ENCODE measurements at regions not wholly inside any gene's neighbourhood (a gene's known extent, or its start where the extent isn't known, plus 50 kb on each side); places are given as distances from the start of the nearest gene placed in this dataset.

GRCh38 chr15:47333734-47334133 lies 383.6 kb upstream of the SEMA6D start:
- Histone ChIP-seq H3K4me2 (ENCODE audit: insufficient read depth, insufficient read length, low read length) (no peak overlapping the region), H3K14ac (ENCODE audit: insufficient read depth, low read length) (no peak overlapping the region), H3K79me2 (ENCODE audit: insufficient read depth, low read length) (no peaks in the 10 kb centered on the region), H3K4me1 (ENCODE audit: insufficient read depth, low read length) (no peaks in the 10 kb centered on the region), H3K23ac (ENCODE audit: insufficient read length, low read depth, low read length) (no peak overlapping the region), H3K27ac (ENCODE audit: insufficient read length, low read depth, low read length) (no peak overlapping the region), H3K56ac (ENCODE audit: insufficient read length, low read depth, low read length) (no peak overlapping the region), H2BK20ac (ENCODE audit: low read depth, low read length, poor library complexity, severe bottlenecking) (no peak overlapping the region), H3K4ac (ENCODE audit: low read depth, low read length) (no peak overlapping the region), H2BK15ac (ENCODE audit: low read depth, low read length) (no peak overlapping the region), H3K27me3 (ENCODE audit: insufficient read depth, low read length) (no peaks in the 10 kb centered on the region), H2AFZ (ENCODE audit: low read length) (no peak overlapping the region), H4K91ac (ENCODE audit: insufficient read length, low read depth, low read length) (no peak overlapping the region), H2BK120ac (ENCODE audit: low read depth, low read length, poor library complexity, severe bottlenecking) (no peak overlapping the region), H3K9ac (ENCODE audit: extremely low read depth, insufficient read length, low read length) (no peak overlapping the region), H3K79me1 (ENCODE audit: insufficient read depth, low read depth, low read length, poor library complexity, severe bottlenecking) (no peaks in the 10 kb centered on the region), H4K20me1 (ENCODE audit: control insufficient read depth, insufficient read depth, insufficient read length) (no peaks in the 10 kb centered on the region), H2AK5ac (ENCODE audit: insufficient read length, low read length) (no peak overlapping the region), H2BK5ac (ENCODE audit: insufficient read length, low read length) (no peak overlapping the region), H3T11ph (ENCODE audit: low read length) (no peak overlapping the region), H4K8ac (replicated peaks; ENCODE audit: insufficient read length, low read depth, low read length) (no peak overlapping the region), H2BK12ac (ENCODE audit: insufficient read length, low read depth, low read length) (no peak overlapping the region), H3K23me2 (ENCODE audit: insufficient read length, low read depth, low read length, poor library complexity, severe bottlenecking) (no peaks in the 10 kb centered on the region), H3K18ac (ENCODE audit: insufficient read length, low read depth, low read length) (no peak overlapping the region), H4K5ac (ENCODE audit: insufficient read length, low read depth, low read length) (no peak overlapping the region), H3K9me3 (ENCODE audit: control insufficient read depth, low read depth, low read length) (no peaks in the 10 kb centered on the region)
- no peak overlapping the region for H3K27ac Mint-ChIP-seq
- TF ChIP-seq, protein P1, sequence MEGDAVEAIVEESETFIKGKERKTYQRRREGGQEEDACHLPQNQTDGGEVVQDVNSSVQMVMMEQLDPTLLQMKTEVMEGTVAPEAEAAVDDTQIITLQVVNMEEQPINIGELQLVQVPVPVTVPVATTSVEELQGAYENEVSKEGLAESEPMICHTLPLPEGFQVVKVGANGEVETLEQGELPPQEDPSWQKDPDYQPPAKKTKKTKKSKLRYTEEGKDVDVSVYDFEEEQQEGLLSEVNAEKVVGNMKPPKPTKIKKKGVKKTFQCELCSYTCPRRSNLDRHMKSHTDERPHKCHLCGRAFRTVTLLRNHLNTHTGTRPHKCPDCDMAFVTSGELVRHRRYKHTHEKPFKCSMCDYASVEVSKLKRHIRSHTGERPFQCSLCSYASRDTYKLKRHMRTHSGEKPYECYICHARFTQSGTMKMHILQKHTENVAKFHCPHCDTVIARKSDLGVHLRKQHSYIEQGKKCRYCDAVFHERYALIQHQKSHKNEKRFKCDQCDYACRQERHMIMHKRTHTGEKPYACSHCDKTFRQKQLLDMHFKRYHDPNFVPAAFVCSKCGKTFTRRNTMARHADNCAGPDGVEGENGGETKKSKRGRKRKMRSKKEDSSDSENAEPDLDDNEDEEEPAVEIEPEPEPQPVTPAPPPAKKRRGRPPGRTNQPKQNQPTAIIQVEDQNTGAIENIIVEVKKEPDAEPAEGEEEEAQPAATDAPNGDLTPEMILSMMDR (conservative IDR thresholded peaks at IDR 0.05): no peak
- peaks cover 4 to 7% of the 10 kb centered on the region in 2 experiments for H3K4me1 Mint-ChIP-seq
- no CpG with 5 or more reads among the region's 5 CpGs for WGBS (ENCODE audit: extremely low coverage, insufficient read length, low lambda C conversion rate)
- DNase-seq: no peak
- H3K4me3 Mint-ChIP-seq: no peak overlapping the region
- no peaks in the 10 kb centered on the region for H3K27me3 Mint-ChIP-seq (ENCODE audit: low read depth)
- H3K36me3 Mint-ChIP-seq (ENCODE audit: insufficient read depth in 1 of 3, low read depth in 3 of 3): no peaks in the 10 kb centered on the region; a peak in 1 of 7 replicates
- H3K9me3 Mint-ChIP-seq: no peaks in the 10 kb centered on the region; a peak in 1 of 5 replicates

All from H9 (cell line).